ENCODE measurements at regions not wholly inside any gene's neighbourhood (a gene's known extent, or its start where the extent isn't known, plus 50 kb on each side); places are given as distances from the start of the nearest gene placed in this dataset.
A peak's percentile ranks its signal among the peaks of the same experiment; 100 is the strongest.
"Not testable (repeated sequence)": the region's sequence is repeated elsewhere in the genome, so short reads cannot be mapped to it uniquely, and the experiment has no call there.

- DNase-seq = no peak
These were observed 125.5 kb upstream of the MPHOSPH6 start for GRCh38 chr16:82295290-82296201.

GRCh38 chr16:82293671-82294070, 123.6 kb upstream of the MPHOSPH6 start:
- no peak for DNase-seq

- DNase-seq = no peak
These were observed 117.9 kb upstream of the MPHOSPH6 start for GRCh38 chr16:82287937-82288336.

GRCh38 chr16:82282662-82283061, 112.6 kb upstream of the MPHOSPH6 start:
- no peak for DNase-seq

- DNase-seq = no peak
These were observed 111.5 kb upstream of the MPHOSPH6 start for GRCh38 chr16:82281544-82281943.

GRCh38 chr16:82280867-82281266, 110.8 kb upstream of the MPHOSPH6 start:
- DNase-seq = no peak

GRCh38 chr16:82275349-82275748, 105.3 kb upstream of the MPHOSPH6 start:
- not testable (repeated sequence) for DNase-seq

- DNase-seq = no peak
These were observed 101.6 kb upstream of the MPHOSPH6 start for GRCh38 chr16:82271636-82272035.

GRCh38 chr16:82267675-82268074, 97.7 kb upstream of the MPHOSPH6 start:
- DNase-seq = not testable (repeated sequence)

GRCh38 chr16:82265809-82266208, 95.8 kb upstream of the MPHOSPH6 start:
- DNase-seq = no peak

GRCh38 chr16:82264756-82265155, 94.7 kb upstream of the MPHOSPH6 start:
- no peak for DNase-seq

- DNase-seq = peak; percentile 8
These were observed 93.6 kb upstream of the MPHOSPH6 start for GRCh38 chr16:82263521-82264143.

GRCh38 chr16:82262244-82262643, 92.2 kb upstream of the MPHOSPH6 start:
- no peak for DNase-seq

GRCh38 chr16:82260212-82260795, 90.3 kb upstream of the MPHOSPH6 start:
- no peak for DNase-seq

- no peak for DNase-seq
These were observed 89.7 kb upstream of the MPHOSPH6 start for GRCh38 chr16:82259731-82260130.

- no peak for DNase-seq
These were observed 88.0 kb upstream of the MPHOSPH6 start for GRCh38 chr16:82257990-82258389.

GRCh38 chr16:82252582-82252981, 82.6 kb upstream of the MPHOSPH6 start:
- DNase-seq = no peak

- no peak for DNase-seq
These were observed 78.7 kb upstream of the MPHOSPH6 start for GRCh38 chr16:82248677-82249076.

- no peak for DNase-seq
These were observed 78.1 kb upstream of the MPHOSPH6 start for GRCh38 chr16:82248012-82248656.

GRCh38 chr16:82242201-82242600, 72.2 kb upstream of the MPHOSPH6 start:
- no peak for DNase-seq

GRCh38 chr16:82241469-82242052, 71.5 kb upstream of the MPHOSPH6 start:
- DNase-seq = no peak

- DNase-seq = no peak
These were observed 70.1 kb upstream of the MPHOSPH6 start for GRCh38 chr16:82240111-82240510.

- no peak for DNase-seq
These were observed 66.9 kb upstream of the MPHOSPH6 start for GRCh38 chr16:82236875-82237274.
